Chondrocyte (in vitro differentiated cells): ENCODE measurements at regions not wholly inside any gene's neighbourhood (a gene's known extent, or its start where the extent isn't known, plus 50 kb on each side); places are given as distances from the start of the nearest gene placed in this dataset.
"Not testable (repeated sequence)": the region's sequence is repeated elsewhere in the genome, so short reads cannot be mapped to it uniquely, and the experiment has no call there.

Source experiments
- DNase-seq: peaks from one replicate; pipeline ENCODE4 v3.0.0; 2021; ENCODE audit warnings: mixed read lengths, low spot score
- H3K27ac Mint-ChIP-seq: one replicate; pipeline ENCODE4 v1.8.0; 2021; ENCODE audit warnings: mild to moderate bottlenecking, moderate library complexity, mixed read lengths; ENCODE audit not compliant: unreplicated experiment
- H3K27me3 Mint-ChIP-seq: 2 replicates; pipeline ENCODE4 v1.8.0; 2021; ENCODE audit warnings: low read depth, mixed read lengths
- H3K36me3 Mint-ChIP-seq: 2 replicates; pipeline ENCODE4 v1.8.0; 2021; ENCODE audit warnings: low read depth, mixed read lengths
- H3K4me1 Mint-ChIP-seq: 2 replicates; pipeline ENCODE4 v1.8.0; 2021; ENCODE audit warnings: low read depth, mild to moderate bottlenecking, mixed read lengths
- H3K4me3 Mint-ChIP-seq: one replicate; pipeline ENCODE4 v1.8.0; 2021; ENCODE audit warnings: mild to moderate bottlenecking, moderate library complexity, mixed read lengths; ENCODE audit not compliant: unreplicated experiment
- H3K9me3 Mint-ChIP-seq: 2 replicates; pipeline ENCODE4 v1.8.0; 2021; ENCODE audit warnings: low read depth, mixed read lengths
- CTCF ChIP-seq: fragments of 200-600 bp; sonication (generic); IDR thresholded peaks from 2 replicates; pipeline ENCODE4 v1.5.0; 2021; ENCODE audit warnings: antibody characterized with exemption, mild to moderate bottlenecking, moderate library complexity

GRCh38 chr1:4256351-4256750, 356.3 kb upstream of the C1orf174 start:
- Mint-ChIP-seq H3K4me3 (no peak overlapping the region), H3K36me3 (no peaks in the 10 kb centered on the region), H3K4me1 (no peaks in the 10 kb centered on the region), H3K27me3 (no peaks in the 10 kb centered on the region), H3K27ac (no peak overlapping the region), H3K9me3 (peaks cover 53% of the 10 kb centered on the region)
- no peak for TF ChIP-seq CTCF
- DNase-seq, result no peak

GRCh38 chr1:4258146-4258777, 358.2 kb upstream of the C1orf174 start:
- not testable (repeated sequence) for H3K27me3 Mint-ChIP-seq, H3K4me1 Mint-ChIP-seq, H3K36me3 Mint-ChIP-seq, H3K27ac Mint-ChIP-seq, DNase-seq, H3K4me3 Mint-ChIP-seq
- peaks cover 44% of the 10 kb centered on the region for H3K9me3 Mint-ChIP-seq

- DNase-seq, result no peak
- H3K27me3 Mint-ChIP-seq, result no peaks in the 10 kb centered on the region
- H3K9me3 Mint-ChIP-seq, result peaks cover 48% of the 10 kb centered on the region
- H3K4me3 Mint-ChIP-seq, result no peak overlapping the region
- no peak for TF ChIP-seq CTCF
- H3K27ac Mint-ChIP-seq, result no peak overlapping the region
- no peaks in the 10 kb centered on the region for H3K4me1 Mint-ChIP-seq
- no peaks in the 10 kb centered on the region for H3K36me3 Mint-ChIP-seq
Measured at GRCh38 chr1:4261327-4261726, 361.3 kb upstream of the C1orf174 start.

- Mint-ChIP-seq H3K36me3 (no peaks in the 10 kb centered on the region), H3K27me3 (no peaks in the 10 kb centered on the region), H3K4me3 (no peak overlapping the region), H3K9me3 (peaks cover 36% of the 10 kb centered on the region), H3K4me1 (no peaks in the 10 kb centered on the region), H3K27ac (no peak overlapping the region)
- DNase-seq, result no peak
- no peak for TF ChIP-seq CTCF
Measured at GRCh38 chr1:4262665-4263064, 362.6 kb upstream of the C1orf174 start.

- Mint-ChIP-seq H3K36me3 (no peaks in the 10 kb centered on the region), H3K4me1 (no peaks in the 10 kb centered on the region), H3K27ac (no peak overlapping the region), H3K9me3 (peaks cover 29% of the 10 kb centered on the region), H3K27me3 (no peaks in the 10 kb centered on the region), H3K4me3 (no peak overlapping the region)
- DNase-seq, result no peak
- no peak for TF ChIP-seq CTCF
Measured at GRCh38 chr1:4263699-4264098, 363.6 kb upstream of the C1orf174 start.

GRCh38 chr1:4265836-4266235, 365.8 kb upstream of the C1orf174 start:
- H3K4me1 Mint-ChIP-seq, result no peaks in the 10 kb centered on the region
- no peaks in the 10 kb centered on the region for H3K27me3 Mint-ChIP-seq
- no peak for DNase-seq
- H3K9me3 Mint-ChIP-seq, result peaks cover 20% of the 10 kb centered on the region
- H3K27ac Mint-ChIP-seq, result no peak overlapping the region
- H3K36me3 Mint-ChIP-seq, result no peaks in the 10 kb centered on the region
- TF ChIP-seq CTCF, result no peak
- no peak overlapping the region for H3K4me3 Mint-ChIP-seq
